Tibial nerve (tissue), 4 donors: ENCODE measurements at regions not wholly inside any gene's neighbourhood (a gene's known extent, or its start where the extent isn't known, plus 50 kb on each side); places are given as distances from the start of the nearest gene placed in this dataset.

Experiments
- DNase-seq, 2 donors: peaks; one replicate each; pipeline ENCODE4 v3.0.0-alpha.2; 2019; ENCODE audit warnings: low spot score in 2 of 2
- H3K27ac ChIP-seq, 4 donors: fragments of 200-600 bp; sonication (generic) in 3 of 4; one replicate each; pipeline ENCODE4 v1.5.1; 2017 to 2019; ENCODE audit warnings: mild to moderate bottlenecking in 1 of 4
- H3K27me3 ChIP-seq, 2 donors: fragments of 200-600 bp; sonication (generic) in 1 of 2; one replicate each; pipeline versions ENCODE4 v1.5.1 to v1.6.0; 2017 to 2019
- H3K36me3 ChIP-seq, 3 donors: fragments of 200-600 bp; sonication (generic); one replicate each; pipeline ENCODE4 v1.5.1; 2018 to 2019
- H3K4me1 ChIP-seq, 4 donors: fragments of 200-600 bp; sonication (generic) in 3 of 4; one replicate each; pipeline ENCODE4 v1.5.1; 2017 to 2019
- H3K4me3 ChIP-seq, 4 donors: fragments of 200-600 bp; sonication (generic) in 3 of 4; one replicate each; pipeline ENCODE4 v1.5.1; 2017 to 2019; ENCODE audit warnings: mild to moderate bottlenecking in 1 of 4, moderate library complexity in 1 of 4
- H3K9me3 ChIP-seq, 4 donors: fragments of 200-600 bp; sonication (generic) in 3 of 4; one replicate each; pipeline ENCODE4 v1.5.1; 2017 to 2019
- CTCF ChIP-seq, 5 experiments: fragments of 200-600 bp in 3 of 5; fragments of 450-650 bp in 2 of 5; sonication (generic) in 3 of 5; IDR thresholded peaks; one replicate each; pipeline ENCODE4 v1.5.1; 2016 to 2019; ENCODE audit warnings: antibody characterized with exemption in 5 of 5, mild to moderate bottlenecking in 3 of 5, moderate library complexity in 2 of 5
- EP300 ChIP-seq, 2 donors: sonication (generic); formaldehyde crosslinking; IDR thresholded peaks; one replicate each; pipeline ENCODE4 v1.6.1; 2017; ENCODE audit warnings: antibody characterized with exemption in 2 of 2, mild to moderate bottlenecking in 1 of 2
- POLR2A ChIP-seq, 2 donors: fragments of 450-650 bp; IDR thresholded peaks; one replicate each; pipeline ENCODE4 v1.6.1; 2017; ENCODE audit warnings: antibody characterized with exemption in 2 of 2, mild to moderate bottlenecking in 2 of 2, moderate library complexity in 2 of 2
- WGBS, 2 donors: methylation state at CpG; one replicate each; pipeline ENCODE4 v1.1.5; 2018; 5-methylcytosine and 5-hydroxymethylcytosine counted together

DNA sequence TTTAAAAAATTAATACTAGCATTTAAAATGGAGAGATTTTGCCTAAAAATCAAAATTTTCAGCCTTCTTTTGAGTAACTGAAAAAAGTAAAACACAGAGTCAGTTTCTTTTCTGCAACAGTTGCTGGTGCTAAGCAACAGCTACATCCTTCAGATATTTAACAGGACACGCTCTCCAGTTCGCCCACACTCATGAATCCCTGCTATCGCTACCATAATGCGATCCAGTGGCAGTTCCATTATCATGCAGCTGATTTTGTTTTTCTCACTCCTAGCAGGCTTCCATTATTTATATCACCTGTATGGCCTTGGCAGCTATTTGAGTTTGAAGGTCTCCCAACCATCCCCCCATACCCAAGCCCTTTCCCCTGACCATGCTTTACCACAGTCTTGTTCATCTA is 93.1 kb upstream of the NCKAP5 start:
- 89 to 95% methylated on average over 4 of the region's 4 CpGs for WGBS, 2 donors

GRCh38 chr2:133666621-133667020 is 98.4 kb upstream of the NCKAP5 start:
- peaks cover 0 to 17% (median 5%) of the 10 kb centered on the region in 4 donors for H3K9me3 ChIP-seq
- 96 to 99% methylated on average over 1 of the region's 1 CpG for WGBS, 2 donors
- no peak for DNase-seq

More for the DNA sequence above, 93.1 kb upstream of the NCKAP5 start:
- H3K36me3 ChIP-seq: no peaks in the 10 kb centered on the region
- no peaks in the 10 kb centered on the region for H3K9me3 ChIP-seq
- no peaks in the 10 kb centered on the region for H3K27me3 ChIP-seq
- no peaks in the 10 kb centered on the region for H3K4me1 ChIP-seq
- DNase-seq: no peak
- H3K27ac ChIP-seq: no peak overlapping the region
- no peak overlapping the region for H3K4me3 ChIP-seq
- TF ChIP-seq EP300 (IDR thresholded peaks at IDR 0.05) (no peak), CTCF (IDR thresholded peaks at IDR 0.05) (no peak), POLR2A (IDR thresholded peaks at IDR 0.05) (no peak)

GRCh38 chr2:133667085-133667484 is 98.8 kb upstream of the NCKAP5 start:
- H3K4me1 ChIP-seq: no peaks in the 10 kb centered on the region
- peaks cover 0 to 17% (median 5%) of the 10 kb centered on the region in 4 donors for H3K9me3 ChIP-seq
- no peaks in the 10 kb centered on the region for H3K36me3 ChIP-seq
- no peak overlapping the region for H3K4me3 ChIP-seq
- H3K27ac ChIP-seq: no peak overlapping the region
- H3K27me3 ChIP-seq: no peaks in the 10 kb centered on the region
- DNase-seq: no peak
- TF ChIP-seq POLR2A (IDR thresholded peaks at IDR 0.05) (no peak), CTCF (IDR thresholded peaks at IDR 0.05) (no peak), EP300 (IDR thresholded peaks at IDR 0.05) (no peak)

More at GRCh38 chr2:133666621-133667020, 98.4 kb upstream of the NCKAP5 start:
- Histone ChIP-seq H3K27me3 (no peaks in the 10 kb centered on the region), H3K27ac (no peak overlapping the region), H3K4me1 (no peaks in the 10 kb centered on the region), H3K36me3 (no peaks in the 10 kb centered on the region), H3K4me3 (no peak overlapping the region)
- TF ChIP-seq EP300 (IDR thresholded peaks at IDR 0.05): no peak
- no peak for TF ChIP-seq POLR2A (IDR thresholded peaks at IDR 0.05)
- TF ChIP-seq CTCF (IDR thresholded peaks at IDR 0.05): no peak

GRCh38 chr2:133667968-133668367 is 99.7 kb upstream of the NCKAP5 start:
- no peaks in the 10 kb centered on the region for H3K36me3 ChIP-seq
- peaks cover 0 to 2% (median 0%) of the 10 kb centered on the region in 4 donors for H3K4me1 ChIP-seq
- H3K9me3 ChIP-seq: peaks cover 0 to 17% (median 5%) of the 10 kb centered on the region in 4 donors
- H3K27me3 ChIP-seq: no peaks in the 10 kb centered on the region
- WGBS, 2 donors: 93 to 100% methylated on average over 1 of the region's 1 CpG
- no peak for DNase-seq
- no peak for TF ChIP-seq EP300 (IDR thresholded peaks at IDR 0.05)
- no peak for TF ChIP-seq CTCF (IDR thresholded peaks at IDR 0.05)
- no peak for TF ChIP-seq POLR2A (IDR thresholded peaks at IDR 0.05)
- H3K4me3 ChIP-seq: no peak overlapping the region
- no peak overlapping the region for H3K27ac ChIP-seq

DNA sequence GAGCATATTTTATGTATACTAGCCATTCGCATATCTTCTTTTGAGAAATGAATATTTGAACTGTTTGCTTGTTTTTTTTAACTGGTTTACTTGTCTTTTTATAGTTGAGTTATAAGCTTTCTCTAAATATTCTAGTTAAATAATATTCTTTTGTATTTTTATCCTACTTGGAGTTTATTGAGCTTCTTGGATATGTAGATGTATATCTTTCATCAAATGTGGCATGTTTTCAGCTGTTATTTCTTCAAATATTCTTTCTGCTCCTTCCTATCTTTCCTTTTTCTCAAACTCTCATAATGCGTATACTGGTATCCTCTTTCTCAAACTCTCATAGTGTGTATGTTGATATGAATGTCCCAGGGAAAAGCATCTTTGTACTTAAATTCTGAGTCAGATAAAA is 100.3 kb upstream of the NCKAP5 start:
- no peak overlapping the region for H3K27ac ChIP-seq

More for the DNA sequence above, 100.3 kb upstream of the NCKAP5 start:
- Histone ChIP-seq H3K36me3 (no peaks in the 10 kb centered on the region), H3K4me1 (peaks cover 0 to 8% (median 0%) of the 10 kb centered on the region in 4 donors), H3K27me3 (no peaks in the 10 kb centered on the region), H3K9me3 (peaks cover 0 to 17% (median 5%) of the 10 kb centered on the region in 4 donors), H3K4me3 (no peak overlapping the region)
- DNase-seq: no peak
- TF ChIP-seq EP300 (IDR thresholded peaks at IDR 0.05): no peak
- no peak for TF ChIP-seq CTCF (IDR thresholded peaks at IDR 0.05)
- no peak for TF ChIP-seq POLR2A (IDR thresholded peaks at IDR 0.05)
- WGBS, 2 donors: 95 to 98% methylated on average over 2 of the region's 2 CpGs
